SK-N-SH (cell line): ENCODE measurements at regions not wholly inside any gene's neighbourhood (a gene's known extent, or its start where the extent isn't known, plus 50 kb on each side); places are given as distances from the start of the nearest gene placed in this dataset.

ENCODE experiments used
- CHD2 ChIP-seq: fragments of 150-350 bp; IDR thresholded peaks from 2 replicates; pipeline ENCODE4 v1.6.1; 2018; ENCODE audit warnings: low read length; ENCODE audit not compliant: partially characterized antibody
- CTCF ChIP-seq: fragments of 200-600 bp; sonication (generic); IDR thresholded peaks from 2 replicates; pipeline ENCODE4 v1.6.1; 2017; ENCODE audit warnings: antibody characterized with exemption, mild to moderate bottlenecking, moderate library complexity
- EP300 ChIP-seq, 2 experiments: IDR thresholded peaks; 2 replicates each; pipeline versions ENCODE4 v1.4.0 to v1.6.1; 2012; ENCODE audit warnings: borderline replicate concordance in 1 of 2, low read depth in 1 of 2, low read length in 1 of 2
- FOXM1 ChIP-seq: IDR thresholded peaks from 2 replicates; pipeline ENCODE4 v1.4.0; 2012; ENCODE audit warnings: low read depth, mild to moderate bottlenecking
- GATA2 ChIP-seq: sonication (generic); formaldehyde crosslinking; IDR thresholded peaks from 2 replicates; pipeline ENCODE4 v1.5.0; 2020; ENCODE audit warnings: mild to moderate bottlenecking, missing genetic modification reagents
- IRF3 ChIP-seq: fragments of 150-350 bp; IDR thresholded peaks from 2 replicates; pipeline ENCODE4 v1.6.1; 2016; ENCODE audit warnings: mild to moderate bottlenecking, low read depth, low read length
- POLR2AphosphoS5 ChIP-seq: IDR thresholded peaks from 2 replicates; pipeline ENCODE4 v1.6.1; 2012; ENCODE audit warnings: low read depth, low read length
- REST ChIP-seq: IDR thresholded peaks from 2 replicates; pipeline ENCODE4 v1.6.1; 2012; ENCODE audit warnings: mild to moderate bottlenecking, low read depth, low read length, moderate library complexity
- SMC3 ChIP-seq: IDR thresholded peaks from 2 replicates; pipeline ENCODE4 v1.6.1; 2012; ENCODE audit warnings: low read depth, low read length, improper control_type of control experiment
- TAF1 ChIP-seq: IDR thresholded peaks from 2 replicates; pipeline ENCODE4 v1.6.1; 2012; ENCODE audit warnings: low read depth, mild to moderate bottlenecking, low read length, moderate library complexity, borderline replicate concordance
- TCF12 ChIP-seq: IDR thresholded peaks from 2 replicates; pipeline ENCODE4 v1.4.0; 2012
- USF1 ChIP-seq: IDR thresholded peaks from 2 replicates; pipeline ENCODE4 v1.4.0; 2012; ENCODE audit warnings: low read depth, borderline replicate concordance
- ZBTB33 ChIP-seq: IDR thresholded peaks from 2 replicates; pipeline ENCODE4 v1.4.0; 2012; ENCODE audit warnings: low read depth, borderline replicate concordance

DNA sequence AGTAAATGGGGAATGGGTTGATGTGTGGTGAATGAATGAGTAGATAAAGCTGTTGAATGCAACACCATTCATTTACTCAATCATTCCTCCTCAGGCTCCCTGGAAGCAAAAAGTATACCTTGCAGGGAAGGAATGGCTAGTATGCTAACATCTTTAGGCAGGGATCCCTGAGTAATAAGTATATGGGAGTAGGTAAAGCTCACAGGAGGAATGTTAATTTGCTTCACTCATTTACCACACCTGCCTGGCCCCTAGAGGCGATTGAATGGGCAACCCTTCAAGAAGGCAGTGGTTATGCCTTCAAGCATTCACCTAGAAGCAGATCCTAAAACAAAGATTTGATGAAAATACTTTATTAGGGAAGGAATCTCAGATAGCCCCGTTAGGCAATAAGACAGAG lies 208.7 kb upstream of the GADL1 start:
- TF ChIP-seq EP300 (IDR thresholded peaks at IDR 0.05; ENCODE audit: borderline replicate concordance in 1 of 2, low read depth in 1 of 2, low read length in 1 of 2) (no peak), CTCF (no peak), USF1 (no peak), REST (no peak), IRF3 (no peak), FOXM1 (no peak), SMC3 (no peak), CHD2 (no peak), TAF1 (no peak), ZBTB33 (no peak), TCF12 (no peak), POLR2AphosphoS5 (no peak), GATA2 (CRISPR knock-in tag) (no peak)
